Liver (tissue), 3 donors: ENCODE measurements at regions not wholly inside any gene's neighbourhood (a gene's known extent, or its start where the extent isn't known, plus 50 kb on each side); places are given as distances from the start of the nearest gene placed in this dataset.

Experiments
- ATF3 ChIP-seq: IDR thresholded peaks from 2 replicates; pipeline ENCODE4 v1.6.1; 2016; ENCODE audit warnings: antibody characterized with exemption
- CTCF ChIP-seq: fragments of 150-350 bp; IDR thresholded peaks from 2 replicates; pipeline ENCODE4 v1.5.1; 2017; ENCODE audit warnings: improper control_type of control experiment, low read depth, low read length; ENCODE audit not compliant: missing input control
- EGR1 ChIP-seq, 2 donors: IDR thresholded peaks; 2 replicates each; pipeline ENCODE4 v1.6.1; 2016 to 2018; ENCODE audit warnings: antibody characterized with exemption in 2 of 2, low read depth in 2 of 2
- HNF4G ChIP-seq: IDR thresholded peaks from 2 replicates; pipeline ENCODE4 v1.6.1; 2016; ENCODE audit warnings: antibody characterized with exemption
- JUND ChIP-seq, 2 donors: IDR thresholded peaks; 2 replicates each; pipeline ENCODE4 v1.6.1; 2016; ENCODE audit warnings: antibody characterized with exemption in 2 of 2
- MAX ChIP-seq: IDR thresholded peaks from 2 replicates; pipeline ENCODE4 v1.6.1; 2016; ENCODE audit warnings: antibody characterized with exemption
- RAD21 ChIP-seq, 2 donors: IDR thresholded peaks; 2 replicates each; pipeline ENCODE4 v1.6.1; 2016; ENCODE audit warnings: antibody characterized with exemption in 2 of 2, mild to moderate bottlenecking in 2 of 2
- REST ChIP-seq: IDR thresholded peaks from 2 replicates; pipeline ENCODE4 v1.6.1; 2016; ENCODE audit warnings: antibody characterized with exemption, mild to moderate bottlenecking
- RXRA ChIP-seq, 2 donors: IDR thresholded peaks; 2 replicates each; pipeline ENCODE4 v1.6.1; 2017 to 2018; ENCODE audit warnings: antibody characterized with exemption in 2 of 2, mild to moderate bottlenecking in 1 of 2
- YY1 ChIP-seq: IDR thresholded peaks from 2 replicates; pipeline ENCODE4 v1.6.1; 2016; ENCODE audit warnings: antibody characterized with exemption, mild to moderate bottlenecking
- donor health status: healthy.
- donor health status: healthy.

- TF ChIP-seq CTCF (no peak), HNF4G (no peak), ATF3 (no peak), RXRA (IDR thresholded peaks at IDR 0.05) (no peak), MAX (no peak), EGR1 (IDR thresholded peaks at IDR 0.05; ENCODE audit: low read depth in 2 of 2) (no peak), JUND (IDR thresholded peaks at IDR 0.05) (no peak), REST (no peak), RAD21 (IDR thresholded peaks at IDR 0.05) (no peak), YY1 (no peak)
Measured at GRCh38 chr4:116143198-116143597, 942.2 kb downstream of the TRAM1L1 start.
